GM21786 (cell line): ENCODE measurements at regions not wholly inside any gene's neighbourhood (a gene's known extent, or its start where the extent isn't known, plus 50 kb on each side); places are given as distances from the start of the nearest gene placed in this dataset.
"Not testable (repeated sequence)": the region's sequence is repeated elsewhere in the genome, so short reads cannot be mapped to it uniquely, and the experiment has no call there.

Experiments
- ATAC-seq: cut with Tn5 transposase; IDR thresholded peaks from one replicate; pipeline ENCODE4 v1.9.1; 2021; ENCODE audit not compliant: unreplicated experiment

GRCh38 chr13:90645582-90645981 lies 701.9 kb upstream of the MIR17HG start:
- no peak for ATAC-seq

DNA sequence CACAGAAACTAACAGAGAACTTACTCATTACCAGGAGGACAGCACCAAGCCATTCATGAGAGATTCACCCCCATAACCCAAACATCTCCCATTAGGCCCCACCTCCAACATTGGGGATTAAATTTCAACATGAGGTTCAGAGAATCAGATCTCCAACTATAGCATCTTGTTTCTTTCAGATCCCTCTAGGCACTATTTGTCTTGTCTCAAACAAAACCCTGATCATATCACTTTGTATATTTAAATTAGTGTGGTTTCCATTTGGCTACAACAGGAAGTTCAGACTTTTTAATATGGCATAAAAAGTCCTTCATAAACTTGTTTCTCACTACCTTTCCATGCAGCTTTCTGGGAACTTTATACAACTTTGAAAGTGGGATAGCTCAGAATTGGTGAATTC lies 699.0 kb upstream of the MIR17HG start:
- ATAC-seq: no peak

GRCh38 chr13:90652036-90652435 lies 695.5 kb upstream of the MIR17HG start:
- ATAC-seq: no peak

- no peak for ATAC-seq
These were observed 692.5 kb upstream of the MIR17HG start for GRCh38 chr13:90654970-90655369.

DNA sequence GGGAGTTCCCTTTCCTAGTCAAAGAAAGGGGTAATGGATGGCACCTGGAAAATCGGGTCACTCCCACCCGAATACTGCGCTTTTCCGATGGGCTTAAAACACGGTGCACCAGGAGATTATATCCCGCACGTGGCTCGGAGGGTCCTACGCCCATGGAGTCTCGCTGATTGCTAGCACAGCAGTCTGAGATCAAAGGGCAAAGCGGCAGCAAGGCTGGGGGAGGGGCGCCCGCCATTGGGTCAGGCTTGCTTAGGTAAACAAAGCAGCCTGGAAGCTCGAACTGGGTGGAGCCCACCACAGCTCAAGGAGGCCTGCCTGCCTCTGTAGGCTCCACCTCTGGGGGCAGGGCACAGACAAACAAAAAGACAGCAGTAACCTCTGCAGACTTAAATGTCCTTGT lies 683.3 kb upstream of the MIR17HG start:
- not testable (repeated sequence) for ATAC-seq

- no peak for ATAC-seq
These were observed 673.7 kb upstream of the MIR17HG start for GRCh38 chr13:90673746-90674145.

GRCh38 chr13:90675129-90675528 lies 672.4 kb upstream of the MIR17HG start:
- ATAC-seq: no peak

GRCh38 chr13:90680826-90681225 lies 666.7 kb upstream of the MIR17HG start:
- ATAC-seq: no peak

- ATAC-seq: no peak
These were observed 663.8 kb upstream of the MIR17HG start for GRCh38 chr13:90683711-90684131.

DNA sequence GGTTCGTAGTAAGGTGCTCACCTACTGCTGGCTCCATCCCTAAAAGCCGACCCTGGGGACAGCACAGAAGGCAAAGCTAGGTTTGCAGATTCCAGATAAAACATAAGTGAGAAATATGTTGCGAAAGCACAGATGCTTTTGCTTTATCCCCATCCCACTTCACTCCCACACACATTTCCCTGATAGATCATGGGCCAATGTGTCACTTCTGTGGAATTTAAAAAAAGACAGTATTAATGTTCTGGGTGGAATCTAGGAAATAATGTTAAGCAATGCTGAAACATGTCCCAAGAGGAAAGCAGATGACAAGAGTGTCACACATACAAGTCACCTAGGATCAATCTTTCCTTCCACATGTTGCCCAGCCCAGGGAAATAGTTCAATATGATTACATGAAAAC lies 661.0 kb upstream of the MIR17HG start:
- no peak for ATAC-seq

DNA sequence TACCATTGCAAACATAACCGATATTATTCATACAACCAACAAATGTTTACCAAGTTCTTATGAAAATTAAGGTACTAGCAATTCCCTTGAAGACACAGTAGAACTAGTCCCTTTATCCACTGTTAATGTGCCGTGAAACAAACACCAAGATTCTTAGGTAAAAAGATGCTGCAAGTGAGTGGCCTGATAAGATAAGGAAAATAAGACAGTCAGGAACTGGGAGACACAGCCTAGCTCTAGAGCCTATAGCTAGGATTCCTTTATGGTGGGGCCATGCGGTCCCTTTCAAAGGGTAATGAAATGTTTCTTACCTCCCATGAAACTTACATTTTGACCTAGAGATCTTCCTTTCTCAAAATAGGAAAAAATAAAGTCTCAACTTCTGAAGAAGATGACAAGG lies 658.4 kb upstream of the MIR17HG start:
- ATAC-seq: no peak

- ATAC-seq: no peak
These were observed 656.9 kb upstream of the MIR17HG start for GRCh38 chr13:90690458-90691080.

- ATAC-seq: no peak
These were observed 651.2 kb upstream of the MIR17HG start for GRCh38 chr13:90696254-90696653.

DNA sequence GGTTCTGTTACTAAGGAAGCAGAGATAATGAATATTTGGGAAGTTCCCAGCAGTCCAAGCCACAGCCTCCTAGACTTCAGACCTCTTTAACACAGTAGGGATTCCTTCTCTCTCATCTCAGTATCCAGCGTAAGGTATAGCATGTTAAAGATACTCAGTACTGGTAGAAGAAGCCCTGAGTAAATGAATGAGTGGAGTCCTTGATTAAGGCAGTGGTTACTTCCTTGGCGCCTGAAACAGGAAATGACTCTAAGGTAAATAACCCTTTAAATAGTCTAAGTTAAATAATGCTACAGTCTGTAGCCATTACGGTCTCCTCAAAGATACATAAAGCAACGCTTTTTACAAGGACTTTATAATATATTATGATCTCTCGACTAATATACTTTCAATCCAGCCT lies 650.8 kb upstream of the MIR17HG start:
- no peak for ATAC-seq

DNA sequence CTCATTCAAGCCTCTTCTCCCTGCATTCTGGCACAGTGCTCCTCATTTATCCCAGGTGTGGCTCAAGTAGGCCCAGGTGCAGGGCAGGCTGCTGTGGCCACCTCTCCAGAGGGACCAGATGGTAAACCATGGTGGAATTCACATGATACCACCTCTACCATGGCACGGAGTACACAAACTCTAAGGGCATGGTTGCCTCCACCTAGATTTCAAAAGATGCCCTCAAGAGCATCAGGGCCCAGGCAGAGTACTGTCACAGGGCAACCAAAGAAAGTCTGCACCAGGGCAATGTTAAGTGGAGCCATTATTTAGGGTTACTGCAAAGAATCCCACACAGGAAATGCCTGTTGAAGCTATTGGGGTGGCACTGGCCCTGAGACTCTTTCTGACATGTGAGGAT lies 647.1 kb upstream of the MIR17HG start:
- no peak for ATAC-seq

DNA sequence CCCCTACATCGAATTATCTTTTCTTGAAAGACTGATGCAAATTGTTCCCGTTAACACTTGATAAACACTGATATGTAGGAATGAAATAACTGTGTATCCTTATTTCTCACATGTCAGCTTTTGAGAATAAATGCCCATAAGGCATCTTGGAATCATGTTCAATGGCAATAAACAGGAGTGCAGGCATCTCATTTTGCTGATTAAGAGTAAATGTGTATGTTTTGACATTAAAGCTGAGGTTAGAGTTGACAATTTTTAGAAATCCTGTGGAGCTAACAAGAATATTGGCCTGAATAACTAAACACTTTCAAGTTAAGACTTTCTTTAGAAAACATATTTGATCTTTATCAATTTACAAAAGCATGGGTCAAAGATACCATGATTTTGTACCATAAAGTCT lies 646.2 kb upstream of the MIR17HG start:
- ATAC-seq: no peak

- ATAC-seq: no peak
These were observed 645.4 kb upstream of the MIR17HG start for GRCh38 chr13:90702050-90702449.

DNA sequence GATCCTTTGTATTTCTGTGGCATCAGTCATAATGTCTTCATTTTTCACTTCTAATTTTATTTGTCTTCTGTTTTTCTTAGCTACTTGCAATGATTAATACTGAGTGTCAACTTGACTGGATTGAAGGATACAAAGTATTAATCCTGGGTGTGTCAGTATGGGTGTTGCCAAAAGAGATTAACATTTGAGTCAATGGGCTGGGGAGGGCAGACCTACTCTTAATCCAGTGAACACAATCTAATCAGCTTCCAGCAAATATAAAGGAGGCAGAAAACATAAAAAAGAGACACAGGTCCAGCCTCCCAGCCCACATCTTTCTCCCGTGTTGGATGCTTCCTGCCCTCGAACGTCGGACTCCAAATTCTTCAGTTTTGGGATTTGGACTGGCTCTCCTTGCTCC lies 640.9 kb upstream of the MIR17HG start:
- no peak for ATAC-seq

GRCh38 chr13:90708128-90708527 lies 639.4 kb upstream of the MIR17HG start:
- no peak for ATAC-seq

DNA sequence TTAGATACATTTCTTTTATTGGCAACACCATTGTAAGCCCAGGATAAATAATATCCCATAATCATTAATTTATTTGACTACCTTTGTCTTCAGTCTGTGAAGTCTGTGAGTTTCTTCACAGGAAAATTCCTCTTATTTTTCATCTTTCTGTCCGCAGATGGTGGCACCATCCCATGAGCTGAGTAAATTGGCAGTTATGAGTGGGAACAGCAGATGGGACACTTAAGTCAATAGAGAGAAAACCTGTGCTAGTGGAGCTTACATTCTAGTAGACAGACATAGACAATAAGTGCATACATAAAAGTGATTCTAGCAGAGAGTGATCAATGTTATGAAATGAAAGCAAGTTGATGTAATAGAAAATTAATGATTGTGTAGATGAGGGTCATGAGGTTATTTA lies 638.2 kb upstream of the MIR17HG start:
- no peak for ATAC-seq

DNA sequence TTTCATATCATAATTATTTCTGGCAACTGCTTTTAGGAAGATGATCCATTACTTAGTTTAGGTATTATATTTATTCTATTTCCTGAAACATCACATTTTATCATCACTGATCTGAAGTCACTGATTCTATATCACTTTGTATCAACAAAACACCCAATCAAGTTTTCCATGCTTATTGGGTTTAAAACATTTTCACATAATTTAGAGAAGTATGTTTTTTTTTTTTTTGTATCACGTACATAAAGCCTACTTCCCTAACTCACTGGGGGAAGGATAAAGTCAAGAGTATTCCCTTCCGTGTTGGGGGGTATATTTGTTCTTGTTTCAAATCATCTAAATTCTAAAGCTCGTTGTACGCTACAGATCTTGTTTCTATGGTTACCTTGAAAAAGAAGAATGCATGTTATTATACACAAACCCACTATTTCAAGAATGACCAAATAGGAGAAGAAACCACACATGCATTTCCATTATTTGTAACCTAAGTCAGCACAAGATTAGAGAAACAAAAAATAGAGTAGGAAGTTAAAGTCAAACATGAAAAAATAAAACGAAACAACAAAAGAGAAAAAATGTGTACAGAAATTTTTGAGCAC lies 637.2 kb upstream of the MIR17HG start:
- no peak for ATAC-seq

DNA sequence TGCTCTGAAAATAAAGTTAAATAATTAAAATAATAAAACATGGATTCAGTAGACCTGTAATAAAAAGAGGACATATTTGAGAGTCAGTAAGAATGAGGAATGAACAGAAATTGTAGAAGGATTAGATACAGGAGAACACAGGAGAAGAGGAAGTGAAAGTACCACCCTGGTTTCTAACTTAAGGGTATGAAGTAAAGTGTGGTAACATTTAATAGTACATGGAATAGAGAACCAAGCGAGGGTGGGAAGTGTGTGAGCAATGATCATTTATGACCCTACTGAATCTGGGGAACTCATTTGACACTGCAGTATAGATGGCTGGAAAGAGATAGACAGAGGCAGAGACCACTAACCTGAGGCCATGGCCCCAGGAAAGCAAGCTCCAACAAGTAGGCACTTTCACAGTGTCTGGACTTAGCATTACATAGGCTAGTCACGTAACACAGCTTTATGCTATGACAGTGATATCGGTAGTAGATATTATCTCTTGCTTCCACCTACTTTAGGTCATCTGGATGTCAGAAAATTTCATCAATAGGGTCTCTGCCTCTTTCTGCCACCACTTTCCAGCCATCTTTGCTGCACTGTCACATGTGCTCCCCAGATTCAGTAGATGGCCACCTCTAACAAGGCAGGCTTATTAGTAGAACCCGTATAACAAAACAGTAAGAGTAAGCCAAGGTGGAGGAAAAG lies 633.9 kb upstream of the MIR17HG start:
- no peak for ATAC-seq

DNA sequence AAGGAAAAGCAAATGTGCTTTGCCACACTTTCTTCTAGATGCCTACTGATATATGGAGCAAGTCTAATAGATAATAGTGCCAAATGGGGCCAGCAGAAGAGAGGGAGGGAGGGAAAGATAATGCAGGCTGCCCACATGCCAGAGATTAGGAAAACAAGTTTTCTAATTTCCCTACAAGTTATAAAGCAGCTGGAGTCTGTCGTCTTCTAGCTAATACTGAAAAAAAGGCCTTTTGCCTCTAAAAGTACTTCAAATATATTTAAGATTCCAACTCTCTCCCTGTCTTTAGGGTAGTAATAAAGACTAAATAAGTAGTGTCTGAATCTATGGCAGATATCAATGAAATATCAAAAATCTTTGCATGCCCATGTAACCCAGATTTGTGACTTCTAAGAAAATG lies 632.0 kb upstream of the MIR17HG start:
- ATAC-seq: no peak
